Sigmoid colon (tissue), 6 donors: ENCODE measurements at regions not wholly inside any gene's neighbourhood (a gene's known extent, or its start where the extent isn't known, plus 50 kb on each side); places are given as distances from the start of the nearest gene placed in this dataset.

Source experiments
- DNase-seq: peaks from one replicate; pipeline ENCODE4 v3.0.0-alpha.2; 2019
- H3K27ac ChIP-seq, 4 donors: fragments of 200-600 bp; sonication (generic); one replicate each; pipeline ENCODE4 v1.5.1; 2016 to 2019; ENCODE audit warnings: mild to moderate bottlenecking in 1 of 4
- H3K27me3 ChIP-seq, 3 donors: fragments of 200-600 bp; sonication (generic); one replicate each; pipeline ENCODE4 v1.5.1; 2019; ENCODE audit warnings: mild to moderate bottlenecking in 1 of 3
- H3K36me3 ChIP-seq, 4 donors: fragments of 200-600 bp; sonication (generic); one replicate each; pipeline ENCODE4 v1.5.1; 2016 to 2019
- H3K4me1 ChIP-seq, 4 donors: fragments of 200-600 bp; sonication (generic); one replicate each; pipeline ENCODE4 v1.5.1; 2017 to 2019
- H3K4me3 ChIP-seq, 4 donors: fragments of 200-600 bp; sonication (generic); one replicate each; pipeline ENCODE4 v1.5.1; 2017 to 2019; ENCODE audit warnings: mild to moderate bottlenecking in 2 of 4, moderate library complexity in 1 of 4
- H3K9me3 ChIP-seq, 4 donors: fragments of 200-600 bp in 3 of 4; sonication (generic) in 3 of 4; one replicate each; pipeline versions ENCODE4 v1.5.1 to v1.6.1; 2013 to 2019
- CTCF ChIP-seq, 4 experiments: fragments of 450-650 bp in 3 of 4; fragments of 200-600 bp in 1 of 4; IDR thresholded peaks; one replicate each; pipeline ENCODE4 v1.5.1; 2016 to 2019; ENCODE audit warnings: antibody characterized with exemption in 4 of 4, mild to moderate bottlenecking in 3 of 4, moderate library complexity in 2 of 4
- EP300 ChIP-seq, 4 donors: sonication (generic); formaldehyde crosslinking; IDR thresholded peaks; one replicate each; pipeline ENCODE4 v1.6.1; 2017; ENCODE audit warnings: antibody characterized with exemption in 4 of 4
- POLR2A ChIP-seq, 2 donors: fragments of 450-650 bp; IDR thresholded peaks; one replicate each; pipeline ENCODE4 v1.6.1; 2016; ENCODE audit warnings: antibody characterized with exemption in 2 of 2, mild to moderate bottlenecking in 2 of 2, moderate library complexity in 2 of 2
- POLR2AphosphoS5 ChIP-seq, 4 donors: sonication (generic); formaldehyde crosslinking; IDR thresholded peaks; one replicate each; pipeline ENCODE4 v1.6.1; 2017; ENCODE audit warnings: antibody characterized with exemption in 4 of 4
- WGBS, 2 donors: extraction: QIAGEN DNeasy Blood & Tissue Kit; methylation state at CpG; one replicate each; pipeline ENCODE4 v1.1.7; 2013; 5-methylcytosine and 5-hydroxymethylcytosine counted together
- intact Hi-C: fragments of 100-400 bp; cut with DNase I; formaldehyde crosslinking; loops from one replicate; pipeline ENCODE4 v1.15.1; 2023
- donor health status: healthy with polysubstance abuse.
- donor health status: healthy.

- Histone ChIP-seq H3K4me3 (no peak overlapping the region), H3K27me3 (no peaks in the 10 kb centered on the region), H3K27ac (no peak overlapping the region), H3K4me1 (no peaks in the 10 kb centered on the region), H3K9me3 (no peaks in the 10 kb centered on the region), H3K36me3 (no peaks in the 10 kb centered on the region)
- DNase-seq: no peak
- no peak for TF ChIP-seq EP300 (IDR thresholded peaks at IDR 0.05)
- TF ChIP-seq POLR2AphosphoS5 (IDR thresholded peaks at IDR 0.05): no peak
- TF ChIP-seq POLR2A (IDR thresholded peaks at IDR 0.05): no peak
- TF ChIP-seq CTCF (IDR thresholded peaks at IDR 0.05): no peak
- intact Hi-C loops: no loop called here
These were observed 650.0 kb upstream of the HTR2C start for GRCh38 chrX:113933931-113934330.

- TF ChIP-seq POLR2AphosphoS5 (IDR thresholded peaks at IDR 0.05) (no peak), EP300 (IDR thresholded peaks at IDR 0.05) (no peak), POLR2A (IDR thresholded peaks at IDR 0.05) (no peak), CTCF (IDR thresholded peaks at IDR 0.05) (no peak)
- Histone ChIP-seq H3K36me3 (no peaks in the 10 kb centered on the region), H3K4me1 (no peaks in the 10 kb centered on the region), H3K27ac (no peak overlapping the region), H3K9me3 (no peaks in the 10 kb centered on the region), H3K27me3 (no peaks in the 10 kb centered on the region), H3K4me3 (no peak overlapping the region)
- DNase-seq: no peak
- whole genome bisulfite sequencing, 2 donors: 51 to 72% methylated on average over 3 of the region's 3 CpGs
- intact Hi-C loops: no loop called here
These were observed 654.9 kb upstream of the HTR2C start for GRCh38 chrX:113929004-113929403.

- Histone ChIP-seq H3K9me3 (no peaks in the 10 kb centered on the region), H3K36me3 (no peaks in the 10 kb centered on the region), H3K27me3 (no peaks in the 10 kb centered on the region), H3K4me1 (no peaks in the 10 kb centered on the region), H3K27ac (no peak overlapping the region), H3K4me3 (no peak overlapping the region)
- intact Hi-C loops: no loop called here
- TF ChIP-seq EP300 (IDR thresholded peaks at IDR 0.05) (no peak), POLR2A (IDR thresholded peaks at IDR 0.05) (no peak), CTCF (IDR thresholded peaks at IDR 0.05) (no peak), POLR2AphosphoS5 (IDR thresholded peaks at IDR 0.05) (no peak)
- no peak for DNase-seq
- WGBS, 2 donors: 86 to 87% methylated on average over 4 of the region's 4 CpGs
These were observed 663.2 kb upstream of the HTR2C start for GRCh38 chrX:113920661-113921060.

GRCh38 chrX:113919387-113919786 is 664.5 kb upstream of the HTR2C start:
- H3K36me3 ChIP-seq: no peaks in the 10 kb centered on the region
- intact Hi-C loops: no loop called here
- H3K4me3 ChIP-seq: no peak overlapping the region
- no peak overlapping the region for H3K27ac ChIP-seq
- H3K4me1 ChIP-seq: no peaks in the 10 kb centered on the region
- H3K27me3 ChIP-seq: no peaks in the 10 kb centered on the region
- no peaks in the 10 kb centered on the region for H3K9me3 ChIP-seq
- no peak for TF ChIP-seq EP300 (IDR thresholded peaks at IDR 0.05)
- no peak for TF ChIP-seq POLR2A (IDR thresholded peaks at IDR 0.05)
- no peak for TF ChIP-seq CTCF (IDR thresholded peaks at IDR 0.05)
- TF ChIP-seq POLR2AphosphoS5 (IDR thresholded peaks at IDR 0.05): no peak
- WGBS, 2 donors: 83 to 91% methylated on average over 4 of the region's 4 CpGs
- DNase-seq: no peak

DNA sequence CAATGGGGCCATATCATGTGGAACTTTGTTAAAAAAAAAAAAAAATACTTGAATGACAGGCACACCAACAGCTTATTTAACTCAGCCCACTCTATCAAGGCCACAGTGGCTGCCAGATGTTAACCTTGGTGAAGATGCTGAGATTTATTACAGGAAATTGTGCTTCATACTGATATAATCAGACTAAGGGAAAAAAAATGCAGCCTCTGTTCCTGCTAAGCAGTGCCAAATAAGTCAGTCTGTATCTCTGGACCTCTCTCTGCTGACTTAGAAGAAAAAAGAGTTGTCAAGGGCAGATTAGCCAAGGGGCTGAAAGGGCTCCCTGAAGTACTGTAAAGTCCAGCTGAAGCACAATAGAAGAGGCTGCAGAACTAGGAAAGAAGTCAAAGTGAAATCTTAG is 677.7 kb upstream of the HTR2C start:
- H3K27me3 ChIP-seq: no peaks in the 10 kb centered on the region
- H3K4me3 ChIP-seq: no peak overlapping the region
- no peak overlapping the region for H3K27ac ChIP-seq
- intact Hi-C loops: no loop called here
- no peaks in the 10 kb centered on the region for H3K36me3 ChIP-seq
- no peaks in the 10 kb centered on the region for H3K4me1 ChIP-seq
- H3K9me3 ChIP-seq: no peaks in the 10 kb centered on the region
- TF ChIP-seq POLR2AphosphoS5 (IDR thresholded peaks at IDR 0.05) (no peak), EP300 (IDR thresholded peaks at IDR 0.05) (no peak), CTCF (IDR thresholded peaks at IDR 0.05) (no peak), POLR2A (IDR thresholded peaks at IDR 0.05) (no peak)
- no peak for DNase-seq
